HFF-Myc (cell line): ENCODE measurements at regions not wholly inside any gene's neighbourhood (a gene's known extent, or its start where the extent isn't known, plus 50 kb on each side); places are given as distances from the start of the nearest gene placed in this dataset.

Experiments used
- DNase-seq: peaks from one replicate; pipeline ENCODE4 v3.0.0-alpha.2; 2011; ENCODE audit warnings: low read depth; ENCODE audit errors: extremely low read depth
- H3K4me3 ChIP-seq: replicated peaks from 2 replicates; pipeline ENCODE4 v1.5.1; 2011; ENCODE audit warnings: low read depth, mild to moderate bottlenecking, control low read depth, low read length
- CTCF ChIP-seq: IDR thresholded peaks from 2 replicates; pipeline ENCODE4 v1.5.1; 2012; ENCODE audit warnings: mild to moderate bottlenecking, low read depth, low read length, control low read depth; ENCODE audit errors: missing control alignments

DNA sequence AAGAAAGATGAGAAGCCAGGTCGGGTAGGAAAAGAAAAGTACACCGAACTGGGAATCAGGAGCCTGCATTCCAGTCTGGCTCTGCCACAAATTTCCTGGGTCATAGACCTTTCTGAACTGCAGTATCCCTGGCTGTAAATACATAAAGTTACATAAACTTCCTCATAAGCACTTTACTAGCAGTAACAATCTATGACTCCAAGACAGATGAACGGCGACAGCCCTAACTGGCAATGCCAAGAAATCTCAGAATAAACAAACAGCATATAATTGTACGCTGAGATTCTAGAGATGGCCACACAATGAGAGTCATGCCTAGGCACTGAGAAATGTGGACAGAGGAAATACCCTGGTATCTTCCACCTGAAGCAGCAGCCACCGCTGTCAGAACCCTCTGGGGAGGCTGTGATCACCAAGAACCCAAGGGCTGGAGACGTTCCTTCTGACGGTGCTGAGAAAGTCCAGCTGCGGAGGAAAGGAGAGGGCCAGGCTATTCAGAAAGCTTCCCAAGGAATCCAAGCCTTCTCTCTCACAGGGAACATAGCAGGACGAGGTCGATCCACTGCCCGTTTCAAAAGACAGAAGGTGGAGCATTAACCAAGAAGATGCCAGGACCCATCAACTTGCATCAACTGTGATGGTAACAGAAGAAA is 89.3 kb upstream of the SLC66A3 start:
- no peak for DNase-seq
- H3K4me3 ChIP-seq, result no peak overlapping the region
- no peak for TF ChIP-seq CTCF

DNA sequence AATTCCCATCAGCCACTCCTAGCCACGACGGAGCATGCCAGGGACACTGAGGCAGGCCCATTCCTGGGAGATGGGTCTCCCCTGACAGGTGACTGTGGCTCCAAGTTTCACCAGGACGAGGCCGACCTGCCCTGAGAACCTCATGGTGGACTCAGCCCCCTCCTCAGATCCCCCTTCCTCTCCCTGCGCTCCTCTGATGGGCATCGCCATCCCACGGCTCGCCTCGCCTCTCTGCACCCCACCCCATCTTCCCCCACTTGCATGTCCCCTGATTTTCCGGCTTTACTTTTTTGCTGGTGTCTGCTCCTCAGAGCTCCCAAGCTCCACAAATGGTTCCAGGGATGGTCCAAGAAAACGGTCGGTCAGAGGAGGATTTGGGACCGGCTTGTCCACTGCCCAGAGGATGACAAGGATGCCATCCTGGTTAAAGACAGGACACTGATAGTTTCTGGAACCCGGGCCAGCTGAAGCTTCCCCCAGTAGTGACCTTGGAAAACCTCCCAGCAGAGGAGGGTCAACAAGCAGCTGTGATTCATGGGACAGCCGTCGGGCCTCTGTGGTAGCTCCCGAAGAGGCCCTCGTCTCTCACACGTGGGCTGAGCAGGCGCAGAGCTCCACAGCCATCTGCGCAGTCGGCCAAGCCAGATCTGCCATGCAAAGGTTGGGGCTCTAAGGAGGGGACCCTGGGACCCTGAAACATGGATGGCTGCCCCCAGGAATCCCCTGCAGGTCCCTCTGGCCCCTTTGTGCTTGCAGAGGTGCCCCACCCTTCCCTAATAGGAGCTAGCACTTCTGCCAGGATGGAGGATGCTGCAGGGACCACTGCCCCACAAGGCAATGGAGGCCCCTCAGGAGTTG is 87.8 kb upstream of the SLC66A3 start:
- no peak for TF ChIP-seq CTCF
- no peak overlapping the region for H3K4me3 ChIP-seq
- no peak for DNase-seq

- no peak overlapping the region for H3K4me3 ChIP-seq
- no peak for TF ChIP-seq CTCF
- no peak for DNase-seq
Observed at GRCh38 chr2:11068079-11068741, 87.1 kb upstream of the SLC66A3 start.

- DNase-seq, result no peak
- TF ChIP-seq CTCF, result no peak
- no peak overlapping the region for H3K4me3 ChIP-seq
Observed at GRCh38 chr2:11068856-11069526, 86.3 kb upstream of the SLC66A3 start.

- H3K4me3 ChIP-seq, result no peak overlapping the region
- DNase-seq, result no peak
- no peak for TF ChIP-seq CTCF
Observed at GRCh38 chr2:11069566-11070185, 85.6 kb upstream of the SLC66A3 start.

GRCh38 chr2:11071211-11071610 is 84.1 kb upstream of the SLC66A3 start:
- H3K4me3 ChIP-seq, result no peak overlapping the region
- DNase-seq, result no peak
- TF ChIP-seq CTCF, result no peak
